Hippocampal formation (tissue), 2 donors: ENCODE measurements at regions not wholly inside any gene's neighbourhood (a gene's known extent, or its start where the extent isn't known, plus 50 kb on each side); places are given as distances from the start of the nearest gene placed in this dataset.

Source experiments
- DNase-seq, 2 donors: peaks; one replicate each; lab custom pipeline; 2025; lab: John Stamatoyannopoulos, UW

- DNase-seq = no peak
These were observed 61.1 kb upstream of the CD44 start for GRCh38 chr11:35077709-35078469.

DNA sequence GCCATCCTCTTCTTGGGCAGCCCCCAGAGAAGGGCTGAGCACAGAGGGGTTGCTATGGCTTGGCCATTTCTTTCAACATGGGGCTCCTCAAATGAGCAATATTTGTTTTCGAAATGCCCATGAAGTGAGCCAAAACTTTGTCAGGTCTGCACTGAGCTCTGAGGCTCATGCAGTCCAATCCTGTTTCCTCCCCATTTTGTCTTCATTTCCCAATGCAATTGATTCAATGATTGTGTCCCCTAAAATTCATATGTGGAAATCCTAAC, 60.6 kb upstream of the CD44 start:
- DNase-seq = no peak

- DNase-seq = no peak
These were observed 59.4 kb upstream of the CD44 start for GRCh38 chr11:35079611-35080010.

DNA sequence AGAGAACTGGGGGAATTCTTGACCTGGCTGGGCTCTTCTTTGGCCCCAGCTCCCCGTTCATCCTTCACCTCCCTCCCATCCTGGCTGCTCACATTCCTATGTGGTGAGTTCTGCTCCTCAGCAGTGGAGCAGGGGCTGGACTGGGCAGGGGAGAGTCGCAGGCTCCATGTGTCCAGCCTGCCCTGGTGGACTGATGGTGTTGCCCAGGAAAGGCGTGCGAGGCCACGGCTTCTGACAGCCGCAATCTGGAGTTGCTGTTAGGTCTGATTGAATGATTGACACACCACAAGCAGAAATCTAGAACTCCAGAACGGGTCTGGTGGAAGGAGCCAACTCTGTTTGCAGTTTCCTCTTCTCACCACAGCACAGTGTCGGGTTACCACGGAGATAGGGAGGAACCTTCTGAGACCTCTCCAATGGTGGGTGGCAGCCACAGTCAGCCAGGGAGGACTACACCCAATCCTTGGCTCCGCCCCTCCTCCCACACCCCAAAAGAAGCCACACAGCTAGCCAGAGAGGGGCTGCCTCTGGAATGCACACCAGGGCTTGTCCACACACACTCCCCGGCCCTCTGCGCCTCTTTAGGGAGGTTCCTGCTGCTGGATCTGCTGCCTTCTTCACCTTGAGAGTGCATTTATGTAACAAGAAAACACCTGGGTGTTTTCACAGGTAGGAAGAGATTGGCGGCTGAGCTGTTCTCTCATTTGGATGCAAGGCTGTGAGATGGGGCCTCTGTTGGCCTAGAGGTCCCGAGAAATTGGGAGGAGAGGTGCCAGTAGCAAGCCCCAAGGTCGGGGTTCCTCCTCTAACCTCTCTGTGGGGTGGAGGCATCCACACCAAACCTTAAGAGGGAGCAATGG, 56.4 kb upstream of the CD44 start:
- no peak for DNase-seq

GRCh38 chr11:35083181-35083430, 55.9 kb upstream of the CD44 start:
- no peak for DNase-seq

DNA sequence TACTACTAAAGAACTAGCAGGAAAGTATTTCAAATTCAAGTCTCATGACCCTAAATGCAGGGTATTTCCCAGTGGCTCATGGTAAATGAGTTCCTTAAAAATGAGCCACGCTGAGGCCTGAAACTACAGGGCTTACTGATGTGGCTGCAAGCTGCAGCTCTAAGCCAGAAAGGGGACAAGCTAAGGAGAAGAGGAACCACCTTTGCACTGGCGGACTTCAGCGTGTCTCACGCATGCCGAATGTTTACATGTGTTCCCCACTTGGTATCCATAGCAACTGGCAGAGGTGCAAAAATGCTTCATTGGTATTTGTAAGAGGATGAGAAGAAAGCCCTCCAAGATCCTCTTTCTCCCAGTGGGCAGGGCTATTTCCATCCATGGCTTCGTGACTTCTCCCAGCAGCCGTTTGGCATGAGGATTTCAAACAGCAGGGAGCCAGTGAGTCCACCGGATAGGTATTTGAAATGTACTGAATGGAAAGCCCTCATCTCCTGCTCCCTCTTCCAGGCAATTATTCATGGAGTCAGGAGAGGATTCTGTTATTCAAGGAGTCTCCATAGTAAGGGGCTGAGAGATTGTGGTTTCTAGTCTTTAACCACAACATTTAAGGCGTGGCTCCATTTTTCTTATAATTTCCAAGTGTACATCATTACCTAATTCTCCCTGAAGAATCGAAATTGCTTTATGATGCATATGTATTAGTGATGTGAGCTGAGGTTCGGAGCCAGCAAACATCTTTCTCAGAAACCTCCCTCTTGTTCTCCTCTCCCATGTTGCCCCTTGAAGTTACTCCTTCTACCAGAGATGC, 55.3 kb upstream of the CD44 start:
- peak; percentile 16 to 32 for DNase-seq

- DNase-seq = no peak
These were observed 54.0 kb upstream of the CD44 start for GRCh38 chr11:35084817-35085440.

GRCh38 chr11:35085531-35086165, 53.3 kb upstream of the CD44 start:
- DNase-seq = no peak

- no peak for DNase-seq
These were observed 51.3 kb upstream of the CD44 start for GRCh38 chr11:35087648-35088047.

- DNase-seq = no peak
These were observed 50.7 kb upstream of the CD44 start for GRCh38 chr11:35088226-35088625.

DNA sequence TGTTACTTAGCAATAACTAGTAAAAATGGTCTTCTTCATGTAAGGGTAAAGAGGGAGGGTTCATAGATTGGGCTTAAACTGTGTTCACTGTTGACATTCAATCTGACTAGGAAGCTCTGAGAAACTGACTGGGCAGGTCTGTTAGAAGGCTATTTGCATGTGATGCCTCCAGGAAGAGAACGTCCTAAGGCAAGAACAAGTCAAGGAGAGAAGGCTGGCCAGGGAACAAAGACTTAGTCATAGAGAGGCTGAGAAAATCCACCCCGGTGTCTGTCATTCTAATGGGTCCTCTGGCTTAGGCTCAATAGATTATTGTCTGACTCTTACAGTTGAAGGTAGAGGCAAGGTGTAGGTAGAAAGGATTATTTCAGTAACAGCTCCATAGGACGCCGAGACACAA, 50.3 kb upstream of the CD44 start:
- no peak for DNase-seq
